NOMO-1 treated with DMSO at 0.1 percent for 48 hours (cell line): ENCODE measurements at regions not wholly inside any gene's neighbourhood (a gene's known extent, or its start where the extent isn't known, plus 50 kb on each side); places are given as distances from the start of the nearest gene placed in this dataset.
"Not testable (repeated sequence)": the region's sequence is repeated elsewhere in the genome, so short reads cannot be mapped to it uniquely, and the experiment has no call there.

Experiments used
- DNase-seq: peaks from one replicate; lab custom pipeline; 2025; ENCODE audit not compliant: unreplicated experiment; lab: John Stamatoyannopoulos, UW

- no peak for DNase-seq
Observed at GRCh38 chr12:72148709-72149108, 123.5 kb upstream of the TRHDE start.

GRCh38 chr12:72162875-72163274 lies 109.3 kb upstream of the TRHDE start:
- DNase-seq: no peak

DNA sequence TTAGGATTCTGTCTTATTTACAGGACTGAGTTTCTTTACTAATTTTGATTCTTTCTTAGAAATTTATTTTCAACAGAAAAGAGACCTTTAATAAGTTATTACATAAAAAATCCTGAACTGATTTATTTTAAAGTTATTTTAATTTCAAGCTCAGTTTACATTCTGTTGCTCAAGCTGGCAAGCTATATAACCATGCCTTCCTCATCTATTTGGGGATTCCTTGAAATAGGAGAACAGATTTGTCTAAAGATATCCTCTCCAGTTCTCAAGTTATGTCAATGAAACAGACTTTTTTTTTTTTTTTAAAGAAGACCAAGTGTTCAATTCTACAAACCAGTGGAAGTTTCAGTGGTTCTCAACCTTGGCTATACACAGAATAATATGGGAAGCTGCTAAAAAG lies 103.3 kb upstream of the TRHDE start:
- no peak for DNase-seq

- no peak for DNase-seq
Observed at GRCh38 chr12:72173974-72174373, 98.2 kb upstream of the TRHDE start.

DNA sequence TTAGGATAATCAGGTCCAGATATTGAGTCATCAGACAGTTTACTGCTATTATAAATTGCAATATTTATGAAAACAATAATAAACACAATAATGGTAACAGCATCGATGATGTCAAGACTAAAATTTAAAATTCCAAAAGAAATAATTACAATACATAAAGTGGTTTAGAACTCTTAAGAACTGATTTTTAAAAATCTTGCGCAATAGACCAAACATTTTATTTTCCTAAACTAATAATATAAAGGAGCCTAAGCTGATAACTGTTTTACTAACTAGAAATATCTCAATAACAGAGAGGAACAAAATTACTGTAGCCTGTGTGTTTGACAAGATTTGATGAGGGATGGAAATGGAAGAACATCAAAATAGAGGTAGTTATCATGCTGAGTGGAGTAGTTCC lies 93.9 kb upstream of the TRHDE start:
- DNase-seq: no peak

DNA sequence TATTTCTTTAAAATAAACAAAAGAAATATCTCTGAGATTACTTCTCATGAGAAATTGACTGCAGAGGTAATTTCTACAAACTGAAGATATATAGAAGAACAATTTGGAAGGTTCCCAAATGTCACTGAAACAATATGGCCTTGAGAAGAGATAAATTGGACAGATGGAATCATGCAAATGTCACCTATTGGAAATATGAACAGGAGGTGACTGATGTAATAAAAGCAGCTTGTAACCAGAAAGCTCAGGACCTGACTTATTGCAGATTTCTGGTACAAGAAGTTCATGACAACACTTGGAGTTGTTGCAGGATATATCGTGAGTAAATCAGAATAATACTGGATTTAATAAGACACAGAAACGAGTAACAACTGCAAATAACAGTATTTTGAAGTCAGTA lies 93.3 kb upstream of the TRHDE start:
- DNase-seq: no peak

DNA sequence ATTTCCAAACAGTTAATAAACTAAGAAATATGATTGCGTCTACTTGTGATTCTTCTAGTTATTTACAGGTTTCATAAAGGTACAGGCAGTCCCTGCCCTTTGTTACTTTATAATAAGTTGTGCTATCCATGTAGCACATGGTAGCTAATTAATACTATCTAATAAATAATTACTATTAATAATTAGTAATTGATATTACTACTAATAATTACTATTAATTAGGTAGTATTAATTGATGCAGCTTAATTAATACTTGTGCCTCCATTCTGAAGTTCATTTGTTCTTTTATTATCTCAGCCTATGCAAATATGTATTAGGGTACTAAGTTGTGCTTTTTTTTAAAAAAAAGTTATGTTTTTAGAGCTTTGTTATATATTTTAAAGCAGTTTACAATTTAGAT lies 92.3 kb upstream of the TRHDE start:
- no peak for DNase-seq

DNA sequence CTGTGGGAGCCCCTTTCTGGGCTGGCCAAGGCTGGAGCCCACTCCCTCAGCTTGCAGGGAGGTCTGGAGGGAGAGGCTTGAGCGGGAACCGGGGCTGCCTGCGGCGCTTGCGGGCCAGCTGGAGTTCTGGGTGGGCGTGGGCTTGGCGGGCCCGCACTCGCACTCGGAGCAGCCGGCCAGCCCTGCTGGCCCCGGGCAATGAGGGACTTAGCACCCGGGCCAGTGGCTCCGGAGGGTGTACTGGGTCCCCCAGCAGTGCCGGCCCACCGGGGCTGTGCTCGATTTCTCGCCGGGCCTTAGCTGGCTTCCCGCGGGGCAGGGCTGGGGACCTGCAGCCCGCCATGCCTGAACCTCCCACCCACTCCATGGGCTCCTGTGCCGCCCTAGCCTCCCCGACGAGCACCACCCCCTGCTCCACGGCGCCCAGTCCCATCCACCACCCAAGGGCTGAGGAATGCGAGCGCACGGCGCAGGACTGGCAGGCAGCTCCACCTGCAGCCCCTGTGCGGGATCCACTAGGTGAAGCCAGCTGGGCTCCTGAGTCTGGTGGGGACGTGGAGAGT lies 87.1 kb upstream of the TRHDE start:
- DNase-seq: not testable (repeated sequence)

DNA sequence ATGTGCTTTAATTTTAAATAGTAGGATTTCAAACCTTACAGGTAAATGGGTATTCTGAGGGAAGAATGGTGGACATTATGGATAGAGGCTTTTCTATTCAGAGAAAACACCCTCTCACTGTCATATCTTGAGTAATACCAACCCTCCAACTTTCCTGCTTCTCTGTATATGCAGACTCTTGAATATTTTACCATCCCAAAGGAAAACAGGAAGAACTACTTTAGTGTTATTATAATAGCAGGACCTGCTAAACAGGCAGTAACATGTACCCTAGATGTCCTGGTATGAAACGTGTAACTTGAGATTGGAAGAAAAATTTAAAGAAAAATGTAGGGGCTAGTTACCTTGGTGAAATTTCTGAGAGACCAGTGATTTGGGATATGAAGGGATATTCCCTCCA lies 82.9 kb upstream of the TRHDE start:
- no peak for DNase-seq

- DNase-seq: no peak
Observed at GRCh38 chr12:72191761-72192160, 80.4 kb upstream of the TRHDE start.

- DNase-seq: no peak
Observed at GRCh38 chr12:72197790-72198189, 74.4 kb upstream of the TRHDE start.

DNA sequence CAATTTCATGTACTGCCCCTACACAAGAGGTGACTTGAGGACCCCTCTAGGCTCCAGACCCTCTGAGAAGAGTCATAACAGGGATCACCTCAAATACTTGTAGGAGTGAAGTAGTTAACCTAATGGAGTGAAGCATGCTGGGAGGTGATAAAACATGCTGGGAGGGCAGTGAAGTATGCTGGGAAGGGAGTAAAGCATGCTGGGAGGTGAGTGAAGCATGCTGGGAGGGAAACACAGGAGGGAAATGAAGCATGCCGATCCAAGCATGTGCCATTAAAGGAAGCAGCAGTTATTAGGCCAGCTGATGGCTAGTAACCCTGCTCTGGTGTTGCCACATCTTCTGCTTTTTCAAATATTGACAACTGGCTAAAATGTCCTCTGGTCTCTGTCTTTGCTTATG lies 70.7 kb upstream of the TRHDE start:
- DNase-seq: no peak

- no peak for DNase-seq
Observed at GRCh38 chr12:72203764-72204335, 68.3 kb upstream of the TRHDE start.

DNA sequence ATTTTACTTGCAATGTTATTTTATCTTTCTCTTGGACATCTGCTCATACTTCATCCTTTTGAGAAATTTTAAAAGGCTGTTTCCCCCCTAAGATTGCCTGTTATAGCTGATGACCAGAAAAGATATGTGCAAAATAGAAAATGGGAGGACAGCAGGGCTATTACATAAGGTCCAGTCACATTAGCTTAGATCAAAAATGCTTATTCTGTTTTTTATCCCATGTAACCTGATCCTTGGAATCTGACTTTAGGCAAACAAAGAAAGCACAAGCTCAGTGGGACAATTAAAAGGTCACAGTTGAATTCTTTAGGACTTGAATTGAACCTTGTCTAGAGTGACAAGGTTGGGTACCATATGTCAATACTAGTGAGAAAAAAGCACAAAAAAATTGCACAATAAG lies 65.1 kb upstream of the TRHDE start:
- no peak for DNase-seq

DNA sequence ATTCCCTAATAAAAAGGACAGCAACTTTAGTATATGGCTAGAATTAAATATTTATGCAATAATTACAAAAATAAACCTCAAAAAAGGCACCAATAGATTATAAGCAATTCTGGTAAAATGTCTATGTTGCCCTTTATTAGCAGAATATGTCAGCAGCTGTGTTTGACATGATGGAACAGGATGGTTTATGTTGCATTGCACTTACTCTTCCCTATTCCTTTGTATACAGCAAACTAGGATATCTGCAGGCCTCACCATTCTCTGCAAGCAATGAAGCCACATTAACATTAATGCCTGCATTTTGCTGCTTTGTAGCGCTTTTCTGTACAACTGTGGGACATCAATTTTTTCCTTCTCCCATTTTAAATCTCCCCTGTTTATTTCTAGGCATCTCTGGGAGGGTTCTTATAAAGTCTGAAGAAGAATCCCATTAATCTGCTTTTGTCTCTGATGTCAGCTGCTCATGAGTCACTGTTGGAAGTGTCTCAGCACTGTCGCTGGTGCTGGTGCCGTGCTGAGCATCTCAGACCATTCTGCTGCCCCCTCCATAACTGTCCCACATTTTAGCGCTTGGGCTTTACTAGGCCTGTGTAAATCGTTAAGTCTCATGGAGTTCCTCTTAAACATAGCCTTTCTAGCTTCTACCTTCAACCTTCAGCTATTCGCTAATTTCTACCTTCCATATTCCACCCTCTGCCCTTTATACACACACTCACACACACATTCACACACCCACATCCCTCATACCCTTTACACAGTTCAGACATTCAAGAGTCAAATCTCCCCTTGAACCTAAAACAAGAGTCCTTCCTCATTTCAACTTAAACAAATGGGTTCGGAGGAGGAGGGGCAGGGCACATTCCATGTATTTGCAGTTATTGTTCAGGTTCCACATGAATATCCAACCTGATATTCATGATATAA lies 64.4 kb upstream of the TRHDE start:
- no peak for DNase-seq

- no peak for DNase-seq
Observed at GRCh38 chr12:72209086-72209485, 63.1 kb upstream of the TRHDE start.

DNA sequence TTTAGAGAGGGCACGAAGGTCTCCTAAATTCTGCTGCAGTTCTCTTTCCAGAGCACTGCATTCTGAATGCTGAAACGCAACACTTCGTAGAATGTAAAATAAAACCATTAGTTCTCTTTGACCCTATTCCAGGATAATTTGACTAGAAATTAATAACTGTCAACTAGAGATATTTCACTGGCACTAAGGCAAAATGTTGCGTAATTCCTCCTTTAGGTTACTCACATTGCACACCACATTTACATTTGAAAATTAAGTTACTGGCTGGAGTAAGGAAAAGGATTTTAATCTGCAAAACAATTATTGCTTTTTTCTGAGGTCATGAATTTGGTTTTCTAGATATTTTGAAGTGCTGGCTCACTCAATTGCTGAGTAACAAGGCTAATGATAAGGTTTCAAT lies 58.0 kb upstream of the TRHDE start:
- no peak for DNase-seq

GRCh38 chr12:72215287-72215686 lies 56.9 kb upstream of the TRHDE start:
- DNase-seq: not testable (repeated sequence)

DNA sequence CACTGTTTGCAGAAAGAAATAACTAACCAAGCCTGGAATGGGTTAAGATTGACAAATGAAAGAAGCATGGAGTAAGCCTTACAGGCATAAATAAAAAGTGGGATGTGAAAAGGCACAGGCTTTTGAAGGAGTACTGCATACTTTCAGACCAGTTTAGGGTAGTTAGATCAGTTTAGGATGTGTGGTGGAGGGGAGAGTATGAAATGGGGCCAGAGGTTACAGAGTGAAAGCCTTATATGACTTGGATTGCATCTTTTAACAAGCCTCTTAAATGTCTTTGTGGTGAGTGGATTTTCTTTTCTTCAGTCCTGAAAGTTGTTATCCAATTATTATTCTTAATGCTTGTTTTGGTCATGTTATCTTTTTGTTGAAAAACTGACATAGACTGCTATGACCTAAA lies 52.2 kb upstream of the TRHDE start:
- no peak for DNase-seq
